COLO668 (cell line): ENCODE measurements at regions not wholly inside any gene's neighbourhood (a gene's known extent, or its start where the extent isn't known, plus 50 kb on each side); places are given as distances from the start of the nearest gene placed in this dataset.

ENCODE experiments used
- DNase-seq: peaks from one replicate; lab custom pipeline; 2025; ENCODE audit not compliant: unreplicated experiment; lab: John Stamatoyannopoulos, UW

DNA sequence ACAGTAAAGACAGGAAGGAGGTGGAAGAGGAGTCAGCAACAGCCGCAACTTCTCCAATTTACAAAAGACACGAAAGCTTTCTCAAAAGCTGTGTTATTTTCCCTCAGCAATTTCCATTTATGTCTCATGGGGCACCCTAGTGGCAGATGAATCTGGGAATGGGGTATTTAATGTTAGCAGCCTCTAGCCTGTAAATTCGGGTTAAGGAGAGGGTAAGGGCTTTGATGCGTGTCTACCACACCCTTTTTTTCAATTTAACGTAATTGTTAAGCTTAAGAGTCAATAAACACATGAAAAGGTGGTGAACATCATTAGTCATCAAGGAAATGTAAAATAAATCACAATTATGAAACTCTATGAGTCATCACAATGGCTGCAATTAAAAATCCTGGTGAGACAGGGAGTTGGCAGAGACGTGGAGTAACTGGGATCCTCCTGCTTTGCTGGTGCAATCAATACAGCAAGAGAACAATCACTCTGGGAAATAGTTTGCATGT is 986.4 kb downstream of the AACS start:
- DNase-seq = peak; percentile 5

DNA sequence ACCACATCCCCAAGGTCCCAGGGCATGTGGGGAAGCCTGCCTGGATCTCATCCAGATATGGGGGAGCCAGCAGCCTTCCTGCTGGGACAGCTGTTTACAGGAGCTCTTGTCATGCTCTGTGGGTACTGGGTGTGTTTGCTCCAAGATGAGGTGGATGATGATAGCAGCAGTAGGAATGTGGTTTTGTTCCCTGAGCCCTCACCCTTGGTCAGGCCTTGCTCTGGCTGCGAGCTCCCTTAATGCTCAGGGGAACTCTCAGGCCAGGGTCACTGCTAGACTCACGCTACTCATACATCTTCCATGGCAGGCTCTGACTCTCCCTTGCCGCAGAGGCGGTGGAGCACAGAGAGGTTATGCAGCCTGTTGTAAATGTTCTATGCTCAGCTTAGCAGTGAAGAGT is 990.3 kb downstream of the AACS start:
- DNase-seq = no peak

DNA sequence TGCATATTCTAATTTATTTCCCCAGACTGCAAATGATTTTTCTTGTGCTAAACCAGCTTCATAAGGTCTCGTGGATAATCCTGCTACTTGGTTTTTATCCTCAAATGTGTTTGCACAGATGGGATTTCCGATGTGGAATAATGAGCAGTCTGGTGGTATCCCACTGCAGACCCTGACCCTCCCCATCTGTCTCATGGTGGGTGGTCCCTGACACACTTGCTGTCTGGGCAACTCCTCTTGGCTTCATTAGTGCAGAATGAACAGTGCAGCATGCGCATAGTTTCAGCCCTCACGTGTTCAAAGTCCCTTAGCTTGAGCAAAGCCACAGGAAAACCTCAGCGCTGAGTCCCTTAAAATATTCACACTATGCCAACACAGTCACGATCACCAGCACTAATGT is 996.5 kb downstream of the AACS start:
- no peak for DNase-seq

DNA sequence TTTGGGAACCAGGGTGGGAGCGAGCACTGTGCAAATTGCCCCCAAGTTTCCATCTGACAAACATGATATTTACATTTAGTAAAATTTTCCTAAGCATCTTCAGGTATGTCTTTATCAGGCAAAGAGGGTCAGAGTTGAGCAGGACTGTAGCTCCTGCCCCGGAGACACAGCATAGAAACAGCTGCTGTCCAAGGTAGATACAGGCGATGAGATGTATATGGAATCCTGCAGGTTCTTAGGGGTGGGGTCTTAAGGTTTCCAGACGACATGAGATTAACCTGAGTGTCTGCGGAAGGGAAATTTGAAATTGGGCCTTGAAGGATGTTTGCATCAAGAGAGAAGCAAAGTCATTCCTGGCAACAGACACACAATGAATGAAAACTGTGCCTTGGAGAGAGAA is 998.8 kb downstream of the AACS start:
- DNase-seq = no peak

DNA sequence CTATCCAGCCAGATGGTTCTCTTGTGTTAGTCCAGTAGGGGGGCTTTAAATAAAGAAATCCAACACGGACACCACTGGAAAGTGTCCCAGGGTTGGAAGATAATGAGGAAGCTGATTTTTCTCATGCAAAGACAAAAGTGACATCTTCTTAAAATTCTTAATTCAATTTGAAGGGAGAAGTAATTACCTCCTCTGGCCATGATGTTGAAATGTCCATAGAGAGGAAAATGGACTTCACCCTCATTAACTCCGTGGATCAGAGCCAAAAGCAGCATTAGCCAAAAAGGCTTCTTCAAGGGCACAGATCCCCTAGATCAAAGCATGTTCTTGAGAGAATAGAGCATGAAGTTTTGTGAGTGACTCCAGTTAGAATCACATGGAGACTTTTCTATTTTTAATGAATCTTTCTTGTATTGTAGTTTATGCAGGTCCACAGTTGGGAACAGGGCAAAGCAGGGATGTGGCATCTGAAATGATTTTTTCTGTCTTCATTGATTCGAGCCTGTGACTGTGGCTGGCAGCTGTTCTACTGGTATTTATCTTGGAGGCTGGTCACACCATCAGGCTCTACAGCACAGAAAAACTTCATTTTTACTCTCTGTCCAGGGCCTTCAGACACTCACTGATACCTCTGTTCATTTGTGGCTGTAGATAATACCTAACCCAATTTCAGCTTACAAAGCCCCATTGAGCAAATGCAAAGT is 1002.5 kb downstream of the AACS start:
- no peak for DNase-seq

DNA sequence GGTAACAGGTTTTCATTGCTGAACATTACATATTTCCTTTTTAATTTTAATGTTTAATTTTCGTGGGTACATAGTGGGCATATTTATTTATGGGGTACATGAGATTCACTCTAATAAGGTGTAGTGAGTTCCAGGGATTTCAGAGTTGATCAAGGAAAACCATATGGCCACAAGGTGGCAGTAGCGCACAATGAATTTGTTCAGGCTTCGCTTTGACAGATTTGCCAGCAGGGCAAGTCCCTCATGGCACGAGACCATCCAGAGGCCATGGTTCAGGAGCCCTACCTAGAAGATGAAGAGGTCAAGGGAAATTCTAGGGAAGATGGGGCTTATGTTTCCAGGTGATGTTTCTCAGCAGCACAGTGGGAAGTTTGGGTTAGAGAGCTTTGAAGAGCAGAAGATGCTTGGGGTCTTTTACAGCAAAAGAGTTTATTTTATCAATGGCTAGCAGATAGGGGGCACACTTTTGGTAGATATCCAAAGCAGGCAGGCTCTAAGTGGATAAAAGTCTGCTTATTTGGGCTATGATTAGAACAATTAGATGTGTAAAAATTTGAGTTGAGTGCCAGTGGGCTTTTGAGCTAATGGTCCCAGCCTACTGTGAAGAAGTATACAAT is 1004.4 kb downstream of the AACS start:
- peak; percentile 62 for DNase-seq

DNA sequence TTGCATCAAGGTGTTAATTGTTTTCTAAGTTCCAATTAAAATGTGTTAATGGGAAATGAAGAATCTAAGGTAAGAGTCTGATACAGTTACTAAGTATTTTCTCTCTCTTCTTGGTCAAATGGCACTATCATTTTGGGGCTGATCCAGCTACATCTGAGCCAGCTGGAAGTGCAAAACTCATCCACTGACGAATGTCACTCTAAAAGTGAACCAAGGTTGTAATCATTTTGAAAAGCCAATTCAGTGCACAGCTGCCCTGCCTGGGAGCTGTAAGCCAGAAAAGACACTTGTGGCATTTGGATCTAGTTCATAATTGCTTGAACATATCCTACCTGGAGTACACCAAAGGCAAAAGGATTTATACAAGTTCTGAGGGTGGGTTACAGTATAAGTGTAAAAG is 1011.3 kb downstream of the AACS start:
- DNase-seq = no peak

DNA sequence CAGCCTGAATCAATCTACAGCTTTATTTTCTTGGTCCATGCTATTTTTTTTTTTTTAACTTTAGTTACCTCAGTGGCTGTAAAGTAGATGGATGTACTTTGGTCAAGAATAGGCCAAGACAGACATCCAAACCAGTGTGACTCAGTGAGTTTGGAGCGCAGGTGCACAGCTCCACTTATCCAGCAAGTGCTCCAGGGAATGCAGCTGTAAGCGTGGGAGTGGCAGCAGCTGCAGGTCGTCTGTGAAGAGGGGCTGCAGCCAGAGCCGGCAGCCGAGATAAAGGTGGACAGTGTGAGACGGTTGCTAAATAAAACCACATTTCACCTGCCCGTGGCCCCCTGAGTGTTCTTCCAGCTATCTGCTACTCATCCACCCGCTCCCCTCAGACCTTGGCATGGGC is 1018.7 kb downstream of the AACS start:
- no peak for DNase-seq

DNA sequence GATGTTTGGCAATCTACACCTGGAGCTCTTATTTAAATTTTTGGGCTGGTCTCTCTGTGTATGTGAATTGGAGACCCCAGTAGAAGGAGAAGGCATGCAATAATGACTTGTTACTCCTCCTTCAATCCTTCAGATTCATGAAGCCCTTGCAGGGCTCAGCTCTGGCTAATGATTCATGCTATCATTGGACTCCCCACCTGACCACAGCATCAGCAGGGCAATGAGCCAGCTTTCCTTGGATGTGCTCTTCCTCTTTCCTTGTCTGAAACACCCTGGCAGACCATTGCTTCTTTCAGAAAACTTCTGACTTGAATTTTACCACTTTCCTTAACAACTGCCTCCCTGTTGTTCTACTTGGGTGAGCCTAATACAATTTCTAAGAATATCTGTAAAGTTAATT is 1019.2 kb downstream of the AACS start:
- DNase-seq = no peak

DNA sequence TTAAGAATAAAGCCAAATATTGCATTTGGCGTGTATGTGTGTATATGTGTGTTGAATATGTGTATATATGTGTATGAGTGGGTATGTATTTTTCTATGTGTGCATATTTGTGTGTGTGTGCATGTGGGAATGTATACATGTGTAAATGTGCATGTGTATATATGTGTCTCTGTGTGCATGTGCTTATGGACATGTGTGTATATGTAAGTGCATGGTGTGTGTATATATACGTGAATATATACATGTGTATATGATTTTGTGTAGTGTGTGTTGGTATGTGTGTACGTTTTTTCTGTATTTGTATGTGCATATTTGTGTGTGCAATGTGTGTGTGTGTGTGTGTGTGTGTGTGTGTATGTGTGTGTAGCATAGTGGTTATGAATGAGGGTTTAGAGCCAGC is 1021.0 kb downstream of the AACS start:
- no peak for DNase-seq

DNA sequence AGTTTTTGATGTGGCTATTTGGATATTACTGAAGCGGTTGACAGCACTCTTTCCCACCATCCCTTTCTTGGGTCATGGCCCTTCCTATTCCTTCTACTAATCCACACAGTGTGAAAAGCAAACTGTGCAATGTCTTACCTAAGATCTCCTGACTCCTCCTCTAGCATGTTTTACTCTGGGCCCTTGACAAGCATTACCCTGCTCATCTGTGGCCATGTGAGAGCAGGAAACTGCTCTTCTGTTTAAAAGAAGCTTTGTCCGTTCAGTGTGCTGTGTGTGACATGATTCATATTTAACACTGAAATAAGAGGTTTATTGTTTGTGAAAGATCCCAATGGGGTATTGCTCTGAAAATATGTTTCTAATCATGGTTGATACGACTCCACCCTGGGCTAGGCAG is 1022.5 kb downstream of the AACS start:
- no peak for DNase-seq

DNA sequence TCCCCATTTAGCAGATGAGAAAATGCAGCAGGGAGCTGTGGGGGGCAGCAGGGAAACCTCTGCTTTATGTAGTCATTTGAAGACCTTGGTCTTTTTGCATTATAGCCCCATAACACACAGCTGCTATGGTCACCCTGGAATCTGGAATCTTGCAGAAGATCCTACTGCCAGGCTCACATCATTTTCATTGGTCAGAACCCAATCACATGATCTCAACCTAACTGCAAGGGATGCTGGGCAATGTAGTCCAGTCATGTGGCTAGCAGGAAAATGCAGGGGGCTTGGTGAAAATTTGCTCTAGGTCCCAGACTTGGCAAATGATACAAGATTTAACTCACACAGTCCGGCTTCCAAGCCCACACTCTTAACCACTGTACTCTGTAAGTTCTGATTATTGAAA is 1028.7 kb downstream of the AACS start:
- peak; percentile 1 for DNase-seq

DNA sequence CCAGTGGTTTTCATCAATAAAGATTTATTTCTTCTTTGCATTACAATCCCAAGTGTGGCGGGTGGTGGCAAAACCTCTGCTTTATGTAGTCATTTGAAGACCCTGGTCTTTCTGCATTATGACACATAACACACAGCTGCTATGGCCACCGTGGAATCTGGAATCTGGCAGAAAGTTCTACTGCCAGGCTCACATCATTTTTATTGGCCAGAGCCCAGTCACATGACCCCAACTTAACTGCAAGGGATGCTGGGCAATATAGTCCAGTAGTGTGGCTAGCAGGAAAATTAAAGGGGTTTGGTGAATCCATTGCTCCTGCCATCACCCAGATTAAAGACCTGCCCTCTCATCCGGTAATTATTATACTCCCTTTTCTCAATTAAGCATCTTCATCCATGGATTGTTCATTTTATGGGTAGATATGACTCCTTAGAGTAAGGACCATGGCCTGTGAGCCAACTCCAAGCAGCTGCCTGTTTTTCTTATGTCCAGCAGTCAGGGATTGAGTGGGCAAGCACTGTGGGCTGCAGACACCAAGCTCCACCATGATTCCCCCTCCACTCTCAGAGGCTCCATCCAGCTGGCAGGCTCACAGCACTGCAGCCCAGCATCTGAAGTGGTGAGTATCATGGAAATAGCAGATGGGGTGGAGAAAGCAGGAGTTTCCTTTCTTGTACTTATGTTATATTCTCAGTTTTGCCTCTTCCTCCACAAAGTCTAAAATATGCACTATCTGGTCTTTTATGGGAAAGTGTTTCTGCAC is 1030.7 kb downstream of the AACS start:
- no peak for DNase-seq

DNA sequence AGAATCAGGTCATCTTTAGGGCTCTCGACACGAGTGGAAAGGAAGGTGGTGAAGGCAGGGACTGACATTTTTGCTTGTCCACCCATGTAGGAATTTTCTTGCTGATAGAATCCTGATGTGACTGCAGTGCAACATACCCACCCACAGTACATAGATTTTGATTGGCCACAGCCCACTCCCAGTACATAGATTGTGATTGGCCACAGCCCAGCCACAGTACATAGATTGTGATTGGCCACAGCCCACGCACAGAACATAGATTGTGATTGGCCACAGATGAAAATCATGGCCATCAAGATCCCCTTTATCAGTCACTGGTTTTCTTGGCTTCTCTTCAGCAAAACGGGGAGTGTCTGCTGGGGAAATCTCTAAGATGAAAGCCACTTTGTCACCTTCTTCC is 1041.5 kb downstream of the AACS start:
- DNase-seq = no peak

DNA sequence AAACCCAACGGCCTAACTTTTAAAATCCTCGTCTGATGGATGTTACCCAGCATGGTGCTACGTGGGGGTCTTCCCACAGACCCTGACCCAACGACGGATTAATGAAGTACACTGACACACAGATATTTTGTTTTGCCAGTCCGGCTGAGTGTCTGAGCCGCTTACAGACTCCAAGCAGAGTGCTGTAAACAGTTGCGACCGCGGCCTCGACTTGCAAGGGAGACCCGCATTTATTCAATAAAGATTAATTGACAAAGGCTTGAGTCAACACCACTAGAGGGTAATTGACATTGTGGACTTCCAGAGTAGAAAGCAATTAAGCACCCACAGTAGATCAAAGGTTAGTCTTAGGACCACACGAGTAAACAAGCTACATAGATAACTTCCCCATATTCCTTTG is 1042.4 kb downstream of the AACS start:
- peak; percentile 24 for DNase-seq

DNA sequence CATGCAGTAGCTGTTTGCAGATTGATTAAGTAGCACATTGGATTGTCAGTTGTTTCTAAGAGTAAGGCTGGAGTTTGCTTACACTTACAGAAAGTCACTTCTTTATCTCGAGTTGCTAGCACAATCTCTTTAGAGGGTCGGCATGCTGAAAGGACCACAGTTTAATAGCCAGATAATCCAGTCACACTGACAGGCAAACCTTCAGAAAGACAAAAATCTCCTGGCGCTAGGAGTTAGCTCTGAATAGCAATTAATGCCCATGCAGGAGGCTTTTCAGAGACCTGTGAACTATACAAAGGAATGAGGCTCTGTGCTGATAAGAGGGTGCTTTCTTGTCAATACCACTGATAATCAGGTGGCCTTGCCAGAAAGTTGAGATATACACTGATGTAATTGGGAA is 1043.0 kb downstream of the AACS start:
- DNase-seq = no peak

DNA sequence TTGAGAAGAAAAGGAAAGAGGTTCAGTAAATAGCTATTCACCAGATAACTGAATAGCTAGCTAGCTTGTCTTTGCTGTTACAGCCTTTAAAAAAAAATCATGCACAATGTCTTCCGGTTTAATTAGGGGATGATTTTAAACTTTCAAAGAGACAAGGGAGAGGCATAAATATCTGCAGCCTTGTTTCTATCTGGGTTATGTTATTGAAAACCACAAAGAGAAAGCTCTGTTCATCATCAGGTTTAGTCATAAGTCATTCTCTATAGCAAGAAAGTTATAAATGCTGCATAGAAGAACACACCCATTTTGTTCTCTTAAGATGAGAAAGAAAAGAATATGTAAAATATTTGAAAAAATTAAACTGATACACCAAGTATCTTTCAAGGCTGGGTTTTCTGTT is 1046.9 kb downstream of the AACS start:
- DNase-seq = no peak

DNA sequence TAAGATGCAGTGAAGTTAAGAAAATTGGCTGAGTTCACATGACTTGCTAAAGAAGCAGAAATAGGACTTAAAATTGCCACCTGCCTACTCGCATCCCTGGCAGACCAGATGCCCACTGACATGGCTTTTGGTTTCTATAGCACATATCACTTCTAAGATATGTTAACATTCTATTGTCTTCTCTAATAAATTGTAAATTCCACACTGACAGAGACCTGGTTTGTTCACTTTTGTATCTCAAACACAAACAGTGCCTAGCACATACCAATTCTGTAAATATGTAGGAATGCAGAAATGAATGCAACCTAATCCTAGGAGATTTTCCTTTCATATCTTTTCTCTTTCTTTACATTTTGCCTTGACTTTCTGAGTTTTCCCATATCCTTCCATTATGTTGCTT is 1047.6 kb downstream of the AACS start:
- DNase-seq = no peak

DNA sequence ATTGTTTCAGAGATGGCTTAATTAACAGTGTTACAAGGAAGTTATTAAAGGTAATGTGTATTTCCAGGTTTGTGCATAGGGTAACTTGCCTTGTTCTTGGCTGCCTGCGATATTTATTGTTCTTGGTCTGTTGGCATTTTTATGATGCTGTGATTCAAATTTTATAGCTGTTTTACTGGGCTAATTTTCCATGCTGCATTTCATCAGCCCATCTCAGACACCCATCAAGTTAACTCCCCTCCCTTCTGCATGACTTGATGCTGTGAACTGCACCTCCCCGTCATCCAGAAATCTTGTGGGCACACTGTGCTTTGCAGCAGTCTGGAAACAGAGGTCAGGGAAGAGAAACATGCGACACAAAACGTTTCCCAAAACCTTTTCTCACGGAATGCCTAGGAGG is 1049.2 kb downstream of the AACS start:
- no peak for DNase-seq

DNA sequence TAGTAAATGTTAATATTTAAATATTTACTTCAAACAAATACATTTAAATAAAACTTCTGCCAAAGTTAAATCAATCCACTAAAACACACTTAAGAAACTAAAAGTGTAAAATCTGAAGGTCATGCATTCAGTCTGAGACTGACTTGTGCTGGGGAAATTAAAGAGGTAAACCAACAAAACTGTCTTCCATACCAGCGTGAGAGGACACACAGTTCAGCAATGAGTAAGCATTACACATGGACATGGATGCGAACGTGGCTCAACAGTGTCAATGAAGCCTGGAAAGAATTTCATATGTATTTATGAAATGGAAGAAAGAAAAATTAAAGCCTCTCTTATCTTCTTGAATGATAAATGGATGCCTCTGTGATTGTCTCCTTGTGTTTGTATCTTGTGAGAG is 1052.3 kb downstream of the AACS start:
- no peak for DNase-seq

DNA sequence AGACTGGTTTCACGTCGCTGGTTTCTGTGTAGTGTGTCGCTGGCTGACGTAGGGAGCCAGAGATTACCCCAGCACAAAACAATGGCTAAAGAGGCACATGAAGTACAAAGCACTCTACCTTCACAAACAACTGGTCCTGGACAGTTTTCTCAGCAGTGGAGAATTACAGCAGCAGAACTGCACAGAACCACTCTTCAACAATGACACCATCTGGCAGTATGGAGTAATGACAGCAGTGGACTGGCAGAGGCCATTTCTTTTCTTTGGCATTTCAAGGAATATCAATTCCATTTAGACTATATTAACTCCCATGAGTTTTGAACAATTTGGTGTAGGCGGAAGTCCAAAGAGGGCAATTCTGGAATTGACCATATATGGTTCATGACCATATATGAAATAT is 1074.1 kb downstream of the AACS start:
- no peak for DNase-seq

DNA sequence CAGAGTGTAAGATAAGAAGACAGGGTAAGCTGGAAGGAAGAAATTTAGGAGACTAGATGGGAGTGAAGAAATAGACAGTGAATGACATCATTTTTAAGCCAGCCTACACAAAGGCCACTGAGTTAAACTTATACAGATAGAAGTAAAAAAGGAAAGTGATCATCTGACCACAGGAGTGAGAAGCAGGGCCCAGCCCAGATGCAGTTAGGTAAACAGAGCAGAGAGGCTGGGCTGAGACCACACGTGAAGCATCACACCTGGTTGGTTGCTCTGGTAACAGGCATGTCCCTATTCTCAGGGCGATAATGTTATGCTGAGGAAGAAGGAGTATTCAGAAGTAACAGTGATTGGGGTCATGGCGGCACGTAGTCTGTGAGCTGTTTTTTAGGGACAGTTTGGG is 1079.4 kb downstream of the AACS start:
- DNase-seq = peak; percentile 15
